ENCODE measurements at regions not wholly inside any gene's neighbourhood (a gene's known extent, or its start where the extent isn't known, plus 50 kb on each side); places are given as distances from the start of the nearest gene placed in this dataset.
"Not testable (repeated sequence)": the region's sequence is repeated elsewhere in the genome, so short reads cannot be mapped to it uniquely, and the experiment has no call there.

DNA sequence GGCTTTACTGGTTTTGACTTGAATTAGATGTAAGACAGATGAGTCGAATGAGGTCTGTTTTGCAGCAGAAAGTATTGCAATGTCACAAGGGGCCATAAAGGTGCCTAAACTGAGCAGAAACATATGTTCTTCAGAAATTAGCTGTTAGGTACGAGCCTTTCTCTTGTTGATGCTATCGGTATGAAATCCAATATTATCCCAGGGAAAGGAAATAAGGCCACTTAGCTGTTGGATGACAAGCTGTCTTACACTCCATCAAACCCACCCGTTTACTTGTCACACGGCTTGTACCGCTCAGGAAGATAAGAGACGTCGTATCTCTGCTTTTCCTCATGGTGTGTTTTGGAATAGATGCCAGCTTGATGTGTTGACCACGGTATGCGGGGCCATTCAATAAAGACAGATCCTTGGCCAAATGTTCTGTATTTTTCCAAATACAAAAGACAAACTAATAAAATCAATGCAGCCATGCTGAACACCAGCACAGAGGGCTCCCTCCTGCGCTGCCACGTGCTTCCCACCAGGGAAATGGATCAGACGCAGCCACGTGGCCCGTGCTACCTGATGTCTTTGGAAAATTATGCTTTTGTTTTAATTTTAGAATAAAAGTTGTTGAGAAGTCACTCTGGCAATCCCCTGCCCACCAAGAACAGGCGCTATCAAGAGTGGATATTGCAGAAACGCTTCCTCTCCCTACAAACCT lies 255.9 kb upstream of the SULF2 start:
- no peak for DNase-seq (ENCODE audit: low read depth)

GRCh38 chr20:48040491-48040890 lies 255.2 kb upstream of the SULF2 start:
- H3K27me3 ChIP-seq (ENCODE audit: control insufficient read depth, insufficient read depth, low read length) = peaks cover 4% of the 10 kb centered on the region
- H3K36me3 ChIP-seq (ENCODE audit: control insufficient read depth, insufficient read depth, low read length) = no peaks in the 10 kb centered on the region
- TF ChIP-seq CTCF (IDR thresholded peaks at IDR 0.05; ENCODE audit: insufficient read depth, low read length, poor library complexity, severe bottlenecking) = no peak
- no peak for DNase-seq (ENCODE audit: low read depth)
- H3K4me3 ChIP-seq (ENCODE audit: low read depth, low read length) = no peak overlapping the region

More for the DNA sequence above, 255.9 kb upstream of the SULF2 start:
- no peak for TF ChIP-seq CTCF (IDR thresholded peaks at IDR 0.05; ENCODE audit: insufficient read depth, low read length, poor library complexity, severe bottlenecking)
- Histone ChIP-seq H3K27me3 (ENCODE audit: control insufficient read depth, insufficient read depth, low read length) (peaks cover 4% of the 10 kb centered on the region), H3K36me3 (ENCODE audit: control insufficient read depth, insufficient read depth, low read length) (no peaks in the 10 kb centered on the region), H3K4me3 (ENCODE audit: low read depth, low read length) (no peak overlapping the region)

DNA sequence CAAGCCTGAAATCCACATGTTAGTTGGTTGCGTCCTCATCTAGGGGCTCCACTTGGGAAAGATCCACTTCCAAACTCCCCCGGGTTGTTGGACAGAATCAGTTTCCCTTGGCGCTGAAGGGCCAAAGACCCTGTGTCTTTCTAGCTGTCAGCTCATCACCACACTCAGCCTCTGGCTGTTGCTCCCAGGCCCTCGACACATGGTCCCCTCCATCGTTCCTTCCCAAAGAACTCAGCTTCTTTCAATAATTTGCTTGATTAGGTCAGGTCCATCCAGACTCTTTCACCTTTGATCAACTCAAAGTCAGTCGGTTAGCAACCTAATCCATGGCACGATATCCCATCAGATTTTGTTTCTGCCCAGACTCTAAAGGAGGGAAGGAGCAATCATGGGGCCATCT lies 254.8 kb upstream of the SULF2 start:
- peaks cover 4% of the 10 kb centered on the region for H3K27me3 ChIP-seq (ENCODE audit: control insufficient read depth, insufficient read depth, low read length)
- H3K4me3 ChIP-seq (ENCODE audit: low read depth, low read length) = no peak overlapping the region
- no peak for DNase-seq (ENCODE audit: low read depth)
- TF ChIP-seq CTCF (IDR thresholded peaks at IDR 0.05; ENCODE audit: insufficient read depth, low read length, poor library complexity, severe bottlenecking) = no peak
- H3K36me3 ChIP-seq (ENCODE audit: control insufficient read depth, insufficient read depth, low read length) = no peaks in the 10 kb centered on the region

DNA sequence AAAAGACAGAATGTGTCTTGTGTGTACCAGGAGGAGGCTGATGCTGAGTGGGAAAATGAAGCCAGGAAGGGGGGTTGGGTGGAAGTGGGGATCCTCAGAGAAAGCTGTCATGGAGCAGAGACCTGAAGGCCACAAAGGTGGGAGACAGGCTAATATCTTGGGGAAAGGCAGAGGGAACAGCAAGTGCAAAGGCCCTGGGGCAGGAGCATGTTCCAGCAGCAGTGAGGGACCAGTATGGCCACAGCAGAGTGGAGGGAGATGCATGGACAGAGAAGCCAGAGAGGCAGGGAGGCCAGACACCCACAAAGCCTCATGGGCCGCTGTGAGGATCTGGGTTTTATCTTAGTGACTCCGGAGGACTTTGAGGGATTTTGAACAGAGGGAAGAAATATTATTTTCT lies 254.2 kb upstream of the SULF2 start:
- no peak overlapping the region for H3K4me3 ChIP-seq (ENCODE audit: low read depth, low read length)
- H3K27me3 ChIP-seq (ENCODE audit: control insufficient read depth, insufficient read depth, low read length) = peaks cover 4% of the 10 kb centered on the region
- DNase-seq (ENCODE audit: low read depth) = no peak
- no peaks in the 10 kb centered on the region for H3K36me3 ChIP-seq (ENCODE audit: control insufficient read depth, insufficient read depth, low read length)
- TF ChIP-seq CTCF (IDR thresholded peaks at IDR 0.05; ENCODE audit: insufficient read depth, low read length, poor library complexity, severe bottlenecking) = no peak

DNA sequence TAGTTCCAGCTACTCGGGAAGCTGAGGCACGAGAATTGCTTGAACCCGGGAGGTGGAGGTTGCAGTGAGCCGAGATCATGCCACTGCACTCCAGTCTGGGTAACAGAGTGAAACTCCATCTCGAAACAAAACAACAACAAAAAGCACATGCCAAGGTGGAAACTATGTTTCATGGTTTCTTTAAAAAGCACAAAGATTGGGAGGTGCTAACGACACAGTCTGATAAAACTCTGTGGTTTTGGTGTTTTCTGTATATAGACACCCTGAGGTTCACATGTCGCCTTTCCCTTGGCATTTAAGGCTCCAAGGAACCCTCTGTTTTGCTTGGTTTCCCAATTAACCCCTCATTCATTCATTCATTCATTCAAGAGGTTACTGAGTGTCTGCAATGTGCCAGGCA lies 253.4 kb upstream of the SULF2 start:
- no peaks in the 10 kb centered on the region for H3K36me3 ChIP-seq (ENCODE audit: control insufficient read depth, insufficient read depth, low read length)
- peaks cover 4% of the 10 kb centered on the region for H3K27me3 ChIP-seq (ENCODE audit: control insufficient read depth, insufficient read depth, low read length)
- no peak for TF ChIP-seq CTCF (IDR thresholded peaks at IDR 0.05; ENCODE audit: insufficient read depth, low read length, poor library complexity, severe bottlenecking)
- DNase-seq (ENCODE audit: low read depth) = no peak
- H3K4me3 ChIP-seq (ENCODE audit: low read depth, low read length) = no peak overlapping the region

DNA sequence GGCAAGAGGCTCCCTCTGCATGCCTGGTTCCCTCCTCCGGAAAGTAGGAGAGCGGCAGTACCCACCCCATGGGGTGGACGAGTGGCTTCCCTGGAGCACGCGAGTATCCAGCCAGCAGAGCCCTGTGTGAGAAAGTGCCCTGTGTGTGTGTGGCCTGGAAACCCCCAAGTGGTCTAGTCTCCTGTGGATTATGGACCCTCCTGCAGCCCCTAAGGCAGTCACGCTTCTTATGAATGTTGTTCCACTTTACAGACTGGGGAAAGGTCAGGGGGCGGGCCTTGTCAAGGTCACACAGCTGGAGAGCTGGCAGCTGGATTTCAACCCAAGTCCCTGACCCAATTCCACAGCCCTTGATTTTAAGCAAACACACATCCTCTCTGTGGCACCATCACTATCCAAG lies 252.5 kb upstream of the SULF2 start:
- DNase-seq (ENCODE audit: low read depth); H3K36me3 ChIP-seq (ENCODE audit: control insufficient read depth, insufficient read depth, low read length); H3K27me3 ChIP-seq (ENCODE audit: control insufficient read depth, insufficient read depth, low read length); H3K4me3 ChIP-seq (ENCODE audit: low read depth, low read length): not testable (repeated sequence)
